GM18858 (cell line): ENCODE measurements at regions not wholly inside any gene's neighbourhood (a gene's known extent, or its start where the extent isn't known, plus 50 kb on each side); places are given as distances from the start of the nearest gene placed in this dataset.
A peak's percentile ranks its signal among the peaks of the same experiment; 100 is the strongest.

Experiments used
- ATAC-seq: cut with Tn5 transposase; IDR thresholded peaks from one replicate; pipeline ENCODE4 v1.9.1; 2021; ENCODE audit not compliant: unreplicated experiment

DNA sequence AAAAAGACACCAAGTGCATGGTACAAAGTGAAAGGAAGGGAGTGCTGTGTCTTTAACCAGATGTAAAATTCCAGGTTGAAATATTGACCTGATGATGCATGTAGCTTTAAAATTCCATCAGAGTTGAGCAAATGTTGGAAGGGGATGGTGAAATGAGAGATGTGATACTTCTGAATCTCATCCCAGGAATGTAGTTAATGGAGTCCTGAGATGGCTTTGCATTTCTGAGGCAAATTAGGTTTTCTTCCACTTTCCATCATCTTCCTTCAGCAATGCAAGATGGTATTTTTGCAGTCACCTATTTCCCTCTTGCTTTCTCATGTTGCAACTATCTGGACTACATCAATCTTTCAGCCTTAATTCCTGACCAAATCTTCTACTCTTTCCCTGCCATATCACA lies 194.1 kb upstream of the MIR17HG start:
- ATAC-seq = no peak

DNA sequence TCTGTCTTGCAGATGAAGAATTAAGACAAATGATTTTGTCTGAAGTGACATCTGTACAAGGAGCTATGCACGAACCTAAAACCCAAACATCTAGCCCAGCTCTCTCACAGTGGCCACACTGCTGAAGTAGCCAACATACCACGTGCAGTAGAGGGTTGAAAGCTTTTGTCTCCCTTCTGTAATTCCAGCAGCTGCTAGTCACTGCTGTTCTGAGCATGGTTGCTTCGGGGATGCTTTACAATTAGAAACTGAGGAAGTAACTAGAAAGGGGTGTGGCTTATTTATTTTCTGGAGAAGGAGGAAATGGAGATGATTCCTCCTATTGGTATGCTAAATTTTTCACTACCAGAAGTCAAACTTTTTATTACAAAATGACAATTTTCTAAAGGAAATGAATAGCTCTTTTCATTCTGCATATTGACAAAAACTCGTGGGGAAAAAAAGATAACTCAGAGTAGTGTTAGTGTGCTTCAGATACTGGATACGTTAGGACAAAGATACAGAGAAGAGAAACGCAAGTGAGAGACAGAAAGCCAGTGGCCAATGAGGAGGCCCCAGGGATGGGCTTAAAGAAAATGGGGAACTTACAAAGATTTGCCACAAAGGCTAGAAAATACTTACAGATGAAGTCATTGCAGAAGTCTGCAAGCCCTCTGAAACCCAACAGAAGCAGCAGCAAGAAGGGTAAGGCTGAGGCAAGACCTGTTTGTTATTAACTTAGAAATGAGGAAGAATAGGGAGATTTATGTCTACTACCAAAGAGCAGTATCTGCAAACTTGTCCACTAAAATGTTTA lies 192.7 kb upstream of the MIR17HG start:
- peak; percentile 64 for ATAC-seq

DNA sequence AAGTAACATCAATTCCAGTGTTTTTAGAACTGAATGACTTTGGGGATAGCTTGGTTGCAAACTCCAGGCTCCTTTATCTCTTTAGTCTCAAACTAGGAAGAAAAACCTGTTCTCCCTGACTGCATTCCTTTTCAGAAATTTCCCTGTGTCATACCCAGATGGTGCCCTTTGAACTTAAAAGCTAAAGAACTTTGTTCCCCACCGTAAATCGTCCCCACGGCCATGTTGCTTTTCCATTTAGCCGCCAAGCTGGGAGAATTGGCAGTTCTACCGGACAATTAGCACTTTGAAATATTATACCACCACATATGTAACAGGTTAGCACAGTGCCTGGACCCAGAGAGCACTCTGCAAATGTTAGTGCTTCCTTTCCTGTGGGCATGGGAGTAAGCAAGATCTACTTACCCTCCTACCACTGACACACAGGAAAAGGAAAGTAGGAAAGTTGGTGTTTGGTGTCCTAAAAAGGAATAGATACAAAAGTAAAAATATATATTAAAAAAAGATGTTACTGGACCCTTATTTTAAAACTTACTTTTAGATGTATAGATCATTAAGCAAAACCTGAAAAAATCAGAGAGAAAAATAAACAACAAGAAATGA lies 191.9 kb upstream of the MIR17HG start:
- no peak for ATAC-seq

DNA sequence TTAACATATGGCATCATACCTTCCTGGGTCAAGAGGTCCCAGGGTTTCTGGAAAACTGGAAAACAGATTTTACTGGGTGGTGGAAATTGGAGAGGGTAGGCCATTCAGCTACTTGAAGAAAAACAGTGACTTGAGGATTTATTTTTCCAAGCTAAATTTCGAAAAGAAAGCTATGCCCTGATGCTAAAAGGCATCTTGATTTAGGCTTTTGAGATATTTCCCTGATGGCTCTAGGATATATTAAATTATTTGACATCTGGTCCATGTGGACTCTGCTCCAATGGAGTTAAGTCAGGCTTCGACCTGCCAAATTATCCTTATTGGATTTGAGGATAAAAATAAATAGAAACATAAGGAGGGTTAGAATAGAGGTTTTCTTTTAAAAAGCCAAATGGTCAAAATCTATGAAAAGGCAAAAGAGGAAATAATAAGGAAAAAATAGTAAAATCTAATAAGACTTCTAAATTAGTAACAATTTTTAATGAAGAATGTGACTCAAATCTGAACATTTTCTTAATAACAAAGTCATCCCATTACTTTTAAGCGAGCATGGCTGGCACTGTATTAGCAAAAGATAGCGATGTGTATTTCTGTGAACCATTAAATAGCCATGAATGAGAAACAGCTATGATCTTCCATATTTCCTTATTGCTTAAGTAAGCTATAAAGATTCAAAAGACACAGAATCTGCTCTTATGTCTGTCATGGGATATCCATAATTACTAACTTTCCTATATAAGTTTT lies 190.0 kb upstream of the MIR17HG start:
- ATAC-seq = no peak

DNA sequence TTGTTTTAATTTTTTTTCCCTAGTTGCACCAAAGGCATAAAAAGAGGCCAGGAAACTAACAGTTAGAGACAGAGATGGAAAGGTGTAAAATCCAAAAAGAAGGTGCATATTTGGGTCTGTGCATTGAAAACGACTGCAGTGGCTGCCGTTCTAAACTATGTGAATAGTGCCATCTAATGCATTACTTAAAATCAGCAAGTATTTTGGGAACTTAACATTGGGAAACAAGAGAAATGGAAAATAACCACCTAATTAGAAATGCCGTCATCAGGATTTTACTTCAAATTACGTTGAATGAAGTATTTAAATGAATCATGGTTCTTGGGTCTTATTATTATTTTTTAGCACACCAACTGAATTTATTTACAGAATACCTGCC lies 189.5 kb upstream of the MIR17HG start:
- ATAC-seq = no peak

DNA sequence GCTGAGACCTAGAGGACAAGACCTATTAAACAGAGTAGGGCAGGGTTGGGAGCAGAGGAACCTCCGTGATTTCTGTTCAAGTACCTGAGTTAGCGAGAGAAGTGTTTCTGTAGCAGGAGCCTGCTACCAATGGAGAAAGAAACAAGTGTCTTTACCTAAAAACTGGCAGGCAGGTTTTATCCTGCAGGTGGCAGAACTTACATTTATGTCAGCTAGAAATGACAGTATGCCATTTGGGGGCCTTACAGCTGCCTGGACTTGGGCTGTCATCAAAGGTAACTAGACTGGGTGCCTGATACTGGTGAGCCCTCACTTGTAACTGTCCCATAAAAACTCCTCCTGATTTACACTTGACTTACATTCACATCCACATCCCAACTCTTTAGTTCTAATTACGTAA lies 185.3 kb upstream of the MIR17HG start:
- ATAC-seq = no peak

DNA sequence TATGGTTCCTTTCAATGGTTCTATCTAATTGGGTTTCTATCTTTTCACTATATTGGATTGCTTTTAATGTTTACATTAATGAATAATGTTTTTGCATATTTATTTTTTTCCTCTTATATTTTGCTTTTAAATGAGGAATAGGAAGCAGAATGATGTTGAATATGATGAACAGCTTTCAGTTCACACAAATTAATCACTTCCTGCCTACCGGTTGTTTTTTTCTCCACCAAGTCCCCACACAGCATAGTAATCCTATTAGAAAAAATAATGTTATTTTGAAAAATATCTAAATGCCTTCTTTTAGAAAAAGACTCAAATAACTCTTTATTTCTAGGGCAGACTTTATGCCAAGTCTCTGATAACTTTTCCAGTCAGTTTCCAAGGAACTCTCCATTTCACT lies 184.9 kb upstream of the MIR17HG start:
- no peak for ATAC-seq

DNA sequence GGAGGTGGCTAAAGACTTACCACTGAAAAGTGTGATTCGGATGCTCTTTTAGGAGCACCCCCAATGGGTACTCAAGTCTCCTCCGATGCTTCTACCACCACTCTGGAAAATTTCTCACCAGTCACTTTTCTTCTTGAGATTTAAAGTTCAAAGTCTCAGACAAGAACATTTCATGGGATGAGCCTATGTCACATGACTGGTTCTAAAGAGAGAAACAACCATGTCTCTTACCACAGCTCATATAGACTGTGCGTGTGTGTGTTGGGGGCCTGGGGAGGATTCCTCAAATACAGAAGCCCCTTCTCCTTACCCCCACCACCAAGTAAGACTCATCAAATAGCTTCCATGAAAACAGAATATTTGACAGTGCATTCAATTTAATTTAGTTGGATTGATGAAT lies 181.7 kb upstream of the MIR17HG start:
- no peak for ATAC-seq

DNA sequence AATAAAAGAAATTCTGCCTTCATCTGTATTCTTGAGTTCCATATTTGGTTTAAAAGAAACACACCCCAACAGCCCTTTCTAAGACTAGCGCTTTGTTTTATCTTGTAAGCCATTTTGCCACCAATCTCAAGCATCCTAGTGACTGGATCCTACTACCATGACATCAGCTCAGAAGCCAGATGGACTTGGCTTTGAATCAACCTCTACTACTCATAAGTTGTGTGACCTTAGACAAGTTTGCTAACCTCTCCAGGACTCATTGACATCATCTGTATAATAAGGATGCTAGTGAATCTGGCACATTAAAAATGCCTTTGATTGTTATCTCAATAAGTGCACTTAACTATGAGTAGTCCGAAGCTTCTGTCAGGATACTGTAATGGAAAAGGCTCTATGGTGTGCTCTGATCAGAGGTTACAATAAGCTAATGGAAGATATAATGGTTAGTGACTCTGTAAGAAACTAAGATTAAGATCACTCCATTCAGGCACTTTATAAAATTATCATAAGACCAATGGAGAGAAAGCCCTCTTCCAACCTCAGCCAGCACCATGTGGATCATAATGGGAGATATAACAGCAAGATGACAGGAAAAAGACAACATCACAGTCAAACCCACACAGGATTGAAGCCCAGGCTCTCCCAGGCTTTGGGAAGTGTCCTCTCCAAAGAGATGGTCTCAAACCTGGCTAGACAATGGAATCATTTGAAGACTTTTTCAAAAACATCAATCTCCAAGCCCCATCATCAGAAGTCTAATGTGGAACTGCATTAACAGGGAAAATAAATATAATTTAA lies 180.6 kb upstream of the MIR17HG start:
- no peak for ATAC-seq

DNA sequence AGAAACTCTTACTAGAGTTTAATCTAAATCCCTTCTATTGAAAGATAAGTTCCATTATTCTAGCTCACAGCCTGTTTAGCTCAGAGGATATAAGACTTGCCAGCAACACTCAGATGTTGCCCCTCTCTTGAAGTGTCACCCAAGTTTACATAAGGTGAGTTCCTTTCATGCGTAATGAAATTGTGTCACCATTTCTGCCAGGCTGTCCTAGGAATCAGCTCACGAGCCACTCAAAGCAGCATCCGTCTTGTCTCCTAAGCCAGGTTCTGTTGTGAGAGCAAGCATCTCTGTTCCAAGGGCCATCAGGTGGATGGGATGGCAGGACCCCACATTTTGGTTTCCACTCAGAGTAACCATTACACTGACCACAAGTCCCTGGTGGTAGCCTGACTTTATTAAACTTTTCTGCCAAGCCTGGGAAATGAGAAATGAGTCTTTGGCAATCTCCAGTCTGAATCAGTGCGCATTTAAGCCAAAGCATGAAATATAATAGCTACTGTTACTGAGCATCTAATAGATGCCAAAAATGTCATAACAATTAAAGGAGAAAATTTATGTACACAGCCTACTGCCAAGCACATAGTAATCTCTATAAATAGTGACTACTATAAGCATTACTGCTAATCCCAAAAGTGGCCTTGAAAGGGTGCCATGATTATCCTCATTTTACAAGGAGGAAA lies 179.6 kb upstream of the MIR17HG start:
- no peak for ATAC-seq

DNA sequence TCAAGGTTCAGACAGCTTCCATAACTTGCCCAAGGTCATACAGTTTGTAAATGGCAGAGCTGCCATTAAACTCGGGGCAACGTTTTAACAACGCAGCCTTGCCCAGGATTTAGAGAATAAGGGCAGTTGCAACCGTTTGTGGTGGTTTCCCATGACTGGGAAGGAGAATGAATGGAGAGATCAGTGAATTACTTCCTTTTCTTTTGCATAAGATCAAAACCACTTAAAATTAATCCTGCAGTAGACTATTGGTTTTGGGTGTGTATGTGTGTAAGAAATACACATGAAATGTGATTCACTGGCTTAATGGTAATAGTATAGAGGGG lies 179.1 kb upstream of the MIR17HG start:
- no peak for ATAC-seq

DNA sequence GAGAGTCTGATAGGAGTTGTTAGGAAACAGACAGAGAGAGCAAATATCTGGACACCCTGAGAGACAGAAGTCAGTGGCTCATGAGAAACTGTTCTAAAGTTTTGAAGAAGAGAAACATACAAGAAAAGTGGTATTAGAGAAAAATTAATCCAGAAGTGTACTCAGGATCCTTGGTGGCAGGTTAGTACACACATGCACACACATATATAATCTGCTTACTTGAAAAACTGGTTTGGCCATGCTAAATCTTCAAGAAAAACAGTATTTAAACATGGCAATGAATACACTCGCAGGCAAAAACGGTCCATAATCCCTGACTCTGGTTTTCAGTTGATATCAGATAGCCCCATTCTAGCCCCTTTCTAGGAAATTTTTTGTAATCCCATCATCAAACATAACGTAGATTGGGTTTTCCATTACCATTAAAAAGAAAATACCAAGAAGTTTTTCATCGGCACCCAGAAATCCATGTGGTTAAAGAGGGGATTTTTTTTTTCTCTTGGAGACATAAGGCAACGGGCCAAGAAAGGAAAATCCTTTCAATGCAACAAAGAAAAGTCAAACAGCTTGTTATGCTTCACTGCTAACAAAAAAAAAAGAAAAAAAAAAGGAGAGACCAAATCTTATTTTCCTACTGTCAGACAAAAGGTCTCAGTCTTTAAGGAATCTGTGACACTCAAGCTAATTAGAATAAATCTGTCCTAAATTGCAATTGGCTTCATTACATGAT lies 178.0 kb upstream of the MIR17HG start:
- no peak for ATAC-seq

DNA sequence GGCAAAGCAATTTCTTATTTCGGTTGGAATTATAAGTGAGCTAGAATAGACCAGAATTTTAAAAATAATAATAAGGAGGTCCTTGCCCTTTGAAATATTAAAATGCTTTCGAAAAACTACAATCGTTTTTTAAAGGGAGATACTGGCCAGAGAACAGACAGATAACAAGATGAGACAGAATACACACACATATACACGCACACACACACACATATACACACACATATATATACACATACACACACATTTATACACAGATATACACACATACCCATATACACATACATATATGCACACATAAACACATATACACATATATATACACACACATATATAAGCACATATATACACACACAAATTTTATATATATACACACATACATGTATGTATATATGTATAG lies 175.3 kb upstream of the MIR17HG start:
- no peak for ATAC-seq

DNA sequence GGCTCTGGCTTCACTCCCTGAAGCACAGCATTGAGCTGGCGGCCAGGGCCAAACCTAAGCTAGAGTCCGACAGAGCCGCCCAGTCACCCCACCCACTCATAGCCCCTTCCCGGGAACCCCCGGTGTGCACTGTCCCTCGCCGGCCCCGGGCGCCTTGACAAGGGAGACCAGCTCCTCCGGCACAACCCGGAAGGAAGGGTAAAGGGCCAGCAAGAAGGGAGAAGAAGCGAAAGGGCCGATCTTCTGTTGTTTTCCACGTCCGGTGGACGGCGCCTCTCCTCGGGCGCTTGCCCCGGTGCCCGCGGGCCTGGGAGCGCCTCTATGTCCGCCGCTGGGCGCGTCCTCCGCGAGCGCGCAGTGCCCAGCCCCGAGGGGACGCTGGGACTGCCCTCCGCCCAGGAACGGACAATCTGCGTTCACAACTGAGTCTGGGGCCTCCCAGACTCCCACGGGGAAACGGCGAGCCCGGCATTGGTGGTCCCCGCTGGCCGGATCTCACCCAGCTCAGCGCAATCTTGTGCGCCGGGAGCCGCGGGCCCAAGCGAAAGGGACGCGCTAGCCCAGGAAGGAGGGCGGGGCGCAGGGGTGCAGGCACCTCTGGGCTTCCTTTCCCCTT lies 172.5 kb upstream of the MIR17HG start:
- ATAC-seq = no peak

DNA sequence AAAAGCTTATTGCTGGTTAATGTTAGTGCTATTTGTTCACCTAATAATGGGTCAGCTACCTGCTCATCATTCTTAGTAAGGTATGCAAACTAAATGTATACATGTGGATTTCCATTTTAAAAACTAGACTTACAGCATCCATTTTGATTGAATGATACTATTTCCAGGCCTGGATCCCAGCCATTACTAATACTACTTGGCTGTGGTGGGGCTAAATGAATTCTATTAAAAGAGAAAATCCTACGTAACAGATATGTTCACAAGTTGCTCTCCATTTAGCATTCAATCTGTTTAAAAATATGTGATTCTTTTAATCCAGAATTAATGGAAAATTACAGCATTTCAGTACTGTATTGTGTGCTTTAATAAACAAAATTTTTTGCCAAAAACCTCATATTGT lies 169.4 kb upstream of the MIR17HG start:
- no peak for ATAC-seq

DNA sequence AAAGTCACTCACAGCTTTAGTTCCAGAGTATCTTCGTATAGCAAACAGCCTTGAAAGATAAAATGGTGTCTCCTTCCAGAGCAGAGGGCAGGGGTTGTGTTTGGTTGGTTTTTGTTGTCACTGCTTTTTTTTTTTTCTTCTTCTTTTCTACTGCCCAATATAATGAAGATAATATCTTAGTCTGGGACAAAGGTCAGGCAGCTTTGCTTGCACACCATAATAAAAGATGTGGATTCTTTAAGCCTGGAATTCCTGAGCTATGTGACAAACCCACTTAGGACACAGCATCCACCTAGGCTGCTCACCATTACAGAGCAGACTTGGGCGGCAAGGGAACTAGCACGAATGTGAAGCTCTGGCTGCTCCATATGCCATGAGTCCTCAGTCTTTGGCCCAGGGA lies 165.6 kb upstream of the MIR17HG start:
- no peak for ATAC-seq

DNA sequence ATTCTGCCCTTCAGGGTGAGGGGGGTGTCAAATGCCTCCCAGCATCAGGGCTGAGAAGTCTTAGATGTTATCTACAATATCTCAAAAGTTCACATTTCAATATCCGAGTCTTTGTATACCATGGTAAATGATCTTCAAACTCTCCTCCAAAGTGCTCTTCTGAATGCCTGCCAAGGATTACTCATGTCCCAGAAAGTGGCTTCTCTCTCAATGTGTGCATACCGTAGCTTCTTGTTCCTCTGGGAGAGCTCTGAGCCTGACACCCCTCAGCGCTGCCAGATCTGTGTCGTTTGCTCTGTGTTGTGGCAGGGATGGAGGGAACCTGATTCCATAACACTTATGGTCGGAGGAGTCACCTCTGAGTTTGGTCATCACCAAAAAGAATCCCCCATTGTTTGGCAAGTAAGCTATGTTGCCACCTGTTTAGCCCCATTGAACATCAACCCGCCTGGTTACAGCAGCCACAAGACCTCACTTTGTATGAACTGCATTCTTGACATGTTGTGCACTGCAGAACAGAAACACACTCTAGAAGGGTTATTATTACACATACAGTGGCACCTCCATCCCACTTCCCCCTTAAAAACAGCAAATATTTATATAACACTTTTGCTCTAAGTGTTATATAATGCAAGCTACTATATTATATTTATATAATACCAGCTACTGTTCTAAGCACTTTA lies 163.1 kb upstream of the MIR17HG start:
- no peak for ATAC-seq

DNA sequence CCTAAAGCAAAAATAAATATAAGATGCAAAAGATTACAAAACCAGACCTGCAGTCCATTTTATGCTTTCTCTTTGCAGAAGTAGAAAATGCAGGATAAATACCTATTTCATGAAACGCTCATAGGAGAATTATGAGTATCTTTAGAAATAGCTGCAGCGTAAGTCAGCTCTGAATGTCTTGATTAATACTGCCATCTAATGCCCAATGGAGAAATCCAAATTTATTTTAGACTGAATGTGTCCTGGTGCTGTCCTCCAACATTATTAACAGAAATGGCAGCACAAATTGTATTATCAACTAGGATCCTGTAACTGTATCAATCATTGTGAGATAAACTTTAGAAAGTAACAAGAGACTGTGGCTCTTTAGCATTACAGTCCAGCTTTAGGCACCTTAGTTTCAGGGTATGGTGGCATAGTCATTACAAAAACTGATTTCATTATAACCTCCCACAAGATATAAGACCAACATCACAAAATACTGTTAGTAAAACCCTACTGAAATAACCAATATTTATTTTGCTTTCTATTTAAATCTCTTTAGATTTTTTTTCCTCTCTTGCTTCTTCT lies 162.1 kb upstream of the MIR17HG start:
- no peak for ATAC-seq

DNA sequence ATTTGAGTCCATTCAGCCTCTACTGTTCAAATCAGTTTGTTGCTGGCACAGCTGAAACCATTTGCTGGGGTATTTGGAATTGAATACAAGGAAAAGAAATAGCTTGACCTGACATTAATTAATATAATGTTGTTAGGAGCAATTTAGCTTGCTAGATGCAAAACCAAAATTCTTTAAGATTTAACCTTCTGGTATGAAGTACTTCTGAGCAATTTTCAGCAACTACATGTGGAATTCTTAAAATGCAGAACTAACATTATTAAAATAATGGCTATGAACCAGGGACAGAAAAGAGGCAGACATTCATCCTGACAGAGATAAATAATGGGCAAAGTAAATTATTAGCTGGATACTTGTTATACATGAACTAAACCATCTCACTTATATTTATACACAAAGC lies 160.0 kb upstream of the MIR17HG start:
- ATAC-seq = no peak
